IMR-90 (cell line): ENCODE measurements at regions not wholly inside any gene's neighbourhood (a gene's known extent, or its start where the extent isn't known, plus 50 kb on each side); places are given as distances from the start of the nearest gene placed in this dataset.

ENCODE experiments used
- ATAC-seq: fragments of 200-7000 bp; cut with Tn5 transposase; 2 replicates; pipeline ENCODE4 v1.9.1; 2020; ENCODE audit warnings: low read depth, mild to moderate bottlenecking, moderate library complexity
- BruUV-seq: library from RNA; stranded (reverse); fragments of 400-500 nt; replicated peaks from 2 replicates; lab custom pipeline; 2021; lab: Mats Ljungman, UMichigan
- CTCF ChIA-PET: fragments of 300-600 bp; formaldehyde crosslinking; extraction: SDS; loops from one replicate; lab custom pipeline; 2021; ENCODE audit warnings: antibody characterized with exemption; lab: Yijun Ruan, JAX
- POLR2A ChIA-PET: fragments of 300-600 bp; sonication (Branson Sonifier 250); formaldehyde crosslinking; loops from one replicate; lab custom pipeline; 2022; ENCODE audit warnings: antibody characterized with exemption; ENCODE audit not compliant: unreplicated experiment; lab: Charles Lee
- DNase-seq: peaks from one replicate; pipeline ENCODE4 v3.0.0; 2013
- H2AFZ ChIP-seq: replicated peaks from 2 replicates; pipeline ENCODE3; 2013; ENCODE audit warnings: low read length, mild to moderate bottlenecking; ENCODE audit not compliant: poor library complexity
- H2AK5ac ChIP-seq: 2 replicates; pipeline ENCODE4 v1.6.1; 2013; ENCODE audit warnings: low read depth, low read length, inconsistent platforms
- H2AK9ac ChIP-seq: replicated peaks from 2 replicates; pipeline ENCODE3; 2013; ENCODE audit warnings: mild to moderate bottlenecking, low read depth, low read length, moderate library complexity; ENCODE audit not compliant: poor library complexity
- H2BK120ac ChIP-seq: 2 replicates; pipeline ENCODE4 v1.6.1; 2013; ENCODE audit warnings: low read depth, low read length, inconsistent platforms
- H2BK15ac ChIP-seq: 3 replicates; pipeline ENCODE4 v1.6.1; 2013; ENCODE audit warnings: low read depth, low read length, inconsistent platforms
- H2BK20ac ChIP-seq: 2 replicates; pipeline ENCODE4 v1.6.1; 2013; ENCODE audit warnings: low read depth, mild to moderate bottlenecking, inconsistent platforms, low read length, moderate library complexity
- H2BK5ac ChIP-seq: 2 replicates; pipeline ENCODE4 v1.6.1; 2013; ENCODE audit warnings: mild to moderate bottlenecking, low read depth, low read length, inconsistent platforms; ENCODE audit not compliant: poor library complexity, severe bottlenecking
- H3K14ac ChIP-seq: replicated peaks from 2 replicates; pipeline ENCODE4 v1.6.1; 2013; ENCODE audit warnings: low read depth, low read length, inconsistent platforms
- H3K18ac ChIP-seq: 2 replicates; pipeline ENCODE4 v1.6.1; 2013; ENCODE audit warnings: low read depth, low read length, control low read depth
- H3K23ac ChIP-seq: 2 replicates; pipeline ENCODE4 v1.6.1; 2013; ENCODE audit warnings: low read depth, low read length, inconsistent platforms
- H3K27ac ChIP-seq: 2 replicates; pipeline ENCODE4 v1.5.1; 2013; ENCODE audit warnings: mild to moderate bottlenecking, control low read depth, low read length; ENCODE audit not compliant: insufficient read depth
- H3K27me3 ChIP-seq: 2 replicates; pipeline ENCODE4 v1.6.1; 2013; ENCODE audit warnings: low read length; ENCODE audit not compliant: control insufficient read depth, insufficient read depth
- H3K36me3 ChIP-seq: 2 replicates; pipeline ENCODE4 v1.6.1; 2013; ENCODE audit warnings: low read length, mixed read lengths; ENCODE audit not compliant: control insufficient read depth, insufficient read depth
- H3K4ac ChIP-seq: 2 replicates; pipeline ENCODE4 v1.6.1; 2013; ENCODE audit warnings: low read depth, low read length, inconsistent platforms
- H3K4me1 ChIP-seq: 2 replicates; pipeline ENCODE4 v1.6.1; 2013; ENCODE audit warnings: low read length, mixed read lengths; ENCODE audit not compliant: control insufficient read depth, insufficient read depth
- H3K4me2 ChIP-seq: 2 replicates; pipeline ENCODE4 v1.6.1; 2013; ENCODE audit warnings: low read depth, mild to moderate bottlenecking, control low read depth, low read length, moderate library complexity
- H3K4me3 ChIP-seq: 2 replicates; pipeline ENCODE4 v1.5.1; 2013; ENCODE audit warnings: low read depth, mild to moderate bottlenecking, control low read depth, low read length, moderate library complexity; ENCODE audit not compliant: insufficient read depth
- H3K56ac ChIP-seq: 2 replicates; pipeline ENCODE4 v1.6.1; 2013; ENCODE audit warnings: low read length, inconsistent platforms; ENCODE audit not compliant: insufficient read depth; ENCODE audit errors: extremely low read depth
- H3K79me1 ChIP-seq, 2 experiments: 2 replicates each; pipeline ENCODE4 v1.6.1; 2013; ENCODE audit warnings: low read length in 2 of 2, inconsistent platforms in 1 of 2, low read depth in 1 of 2
- H3K9ac ChIP-seq: 2 replicates; pipeline ENCODE4 v1.6.1; 2013; ENCODE audit warnings: low read depth, low read length, control low read depth
- H3K9me1 ChIP-seq: 2 replicates; pipeline ENCODE4 v1.6.1; 2013; ENCODE audit warnings: low read length, inconsistent platforms; ENCODE audit not compliant: insufficient read depth
- H3K9me3 ChIP-seq: 2 replicates; pipeline ENCODE4 v1.6.1; 2013; ENCODE audit warnings: low read length; ENCODE audit not compliant: control insufficient read depth, insufficient read depth
- H4K20me1 ChIP-seq: 2 replicates; pipeline ENCODE4 v1.6.1; 2013; ENCODE audit warnings: low read length, inconsistent platforms; ENCODE audit not compliant: insufficient read depth
- H4K5ac ChIP-seq: 2 replicates; pipeline ENCODE4 v1.6.1; 2013; ENCODE audit warnings: mild to moderate bottlenecking, low read depth, low read length, control low read depth
- H4K8ac ChIP-seq, 2 experiments: 2 replicates each; pipeline ENCODE4 v1.6.1; 2013; ENCODE audit warnings: low read depth in 2 of 2, low read length in 2 of 2, control low read depth in 1 of 2, inconsistent platforms in 1 of 2
- H4K91ac ChIP-seq: 2 replicates; pipeline ENCODE4 v1.6.1; 2013; ENCODE audit warnings: low read depth, low read length, inconsistent platforms; ENCODE audit not compliant: insufficient read depth
- BHLHE40 ChIP-seq: fragments of 150-350 bp; IDR thresholded peaks from 2 replicates; pipeline ENCODE4 v1.6.1; 2016; ENCODE audit warnings: mild to moderate bottlenecking, low read depth, low read length
- CEBPB ChIP-seq: IDR thresholded peaks from 2 replicates; pipeline ENCODE4 v1.6.1; 2012; ENCODE audit warnings: low read depth, low read length, improper control_type of control experiment
- CHD1 ChIP-seq: IDR thresholded peaks from 2 replicates; pipeline ENCODE4 v1.6.1; 2012; ENCODE audit warnings: low read depth, low read length, improper control_type of control experiment
- FOS ChIP-seq: fragments of 150-350 bp; IDR thresholded peaks from 2 replicates; pipeline ENCODE4 v1.6.1; 2016; ENCODE audit warnings: low read depth, low read length
- MAFK ChIP-seq: IDR thresholded peaks from 2 replicates; pipeline ENCODE4 v1.6.1; 2012; ENCODE audit warnings: low read depth, low read length, improper control_type of control experiment
- MAZ ChIP-seq: IDR thresholded peaks from 2 replicates; pipeline ENCODE4 v1.6.1; 2012; ENCODE audit warnings: low read depth, mild to moderate bottlenecking, low read length, improper control_type of control experiment, moderate library complexity, borderline replicate concordance
- MXI1 ChIP-seq: IDR thresholded peaks from 2 replicates; pipeline ENCODE4 v1.6.1; 2012; ENCODE audit warnings: low read depth, mild to moderate bottlenecking, low read length, moderate library complexity, borderline replicate concordance
- NFE2L2 ChIP-seq: fragments of 150-350 bp; IDR thresholded peaks from 2 replicates; pipeline ENCODE4 v1.6.1; 2016; ENCODE audit warnings: low read depth, mild to moderate bottlenecking, low read length
- POLR2A ChIP-seq: IDR thresholded peaks from 2 replicates; pipeline ENCODE4 v1.6.1; 2012; ENCODE audit warnings: mild to moderate bottlenecking, low read depth, low read length
- RAD21 ChIP-seq: IDR thresholded peaks from 2 replicates; pipeline ENCODE4 v1.6.1; 2012; ENCODE audit warnings: low read length, improper control_type of control experiment
- RCOR1 ChIP-seq: IDR thresholded peaks from 2 replicates; pipeline ENCODE4 v1.6.1; 2012; ENCODE audit warnings: mild to moderate bottlenecking, low read length, improper control_type of control experiment; ENCODE audit not compliant: insufficient replicate concordance
- RFX5 ChIP-seq: IDR thresholded peaks from 2 replicates; pipeline ENCODE4 v1.8.0; 2012; ENCODE audit warnings: low read depth, mild to moderate bottlenecking, low read length, moderate library complexity
- SMC3 ChIP-seq: fragments of 150-350 bp; IDR thresholded peaks from 2 replicates; pipeline ENCODE4 v1.6.1; 2016; ENCODE audit warnings: low read depth, mild to moderate bottlenecking, antibody characterized with exemption, low read length, moderate library complexity
- WGBS, 2 experiments: methylation state at CpG; one replicate each; pipeline versions ENCODE4 v1.1.5 to v1.1.7; 2013; ENCODE audit warnings: missing lambda C conversion rate in 2 of 2; ENCODE audit not compliant: insufficient read length in 1 of 2; ENCODE audit errors: extremely low coverage in 2 of 2; 5-methylcytosine and 5-hydroxymethylcytosine counted together
- dilution Hi-C: fragments of 300-500 bp; cut with HindIII; formaldehyde crosslinking; loops from one replicate; pipeline ENCODE4 v1.14.3; 2018; ENCODE audit warnings: low sequenced_read_pairs; ENCODE audit not compliant: unreplicated experiment
- in situ Hi-C: fragments of 300-500 bp; cut with MboI; formaldehyde crosslinking; loops from 3 replicates; pipeline ENCODE4 v1.14.3; 2019; ENCODE audit warnings: low sequenced_read_pairs, inconsistent platforms, mixed read lengths
- intact Hi-C: fragments of 100-400 bp; cut with micrococcal nuclease; formaldehyde crosslinking; loops from 2 replicates; pipeline ENCODE4 v1.10.0; 2022
- TF ChIP-seq, protein P1 (sequence below): fragments of 150-350 bp; IDR thresholded peaks from 2 replicates; pipeline ENCODE4 v1.6.1; 2016; ENCODE audit warnings: low read depth, mild to moderate bottlenecking, low read length, moderate library complexity, borderline replicate concordance
- TF ChIP-seq, protein P2 (sequence below): fragments of 150-350 bp; IDR thresholded peaks from 2 replicates; pipeline ENCODE4 v1.6.1; 2017; ENCODE audit warnings: mild to moderate bottlenecking, antibody characterized with exemption, low read length, low read depth
- TF ChIP-seq, protein P3 (sequence below): conservative IDR thresholded peaks from 2 replicates; pipeline ENCODE4 v1.5.1; 2012; ENCODE audit warnings: mild to moderate bottlenecking, low read depth, low read length, improper control_type of control experiment

DNA sequence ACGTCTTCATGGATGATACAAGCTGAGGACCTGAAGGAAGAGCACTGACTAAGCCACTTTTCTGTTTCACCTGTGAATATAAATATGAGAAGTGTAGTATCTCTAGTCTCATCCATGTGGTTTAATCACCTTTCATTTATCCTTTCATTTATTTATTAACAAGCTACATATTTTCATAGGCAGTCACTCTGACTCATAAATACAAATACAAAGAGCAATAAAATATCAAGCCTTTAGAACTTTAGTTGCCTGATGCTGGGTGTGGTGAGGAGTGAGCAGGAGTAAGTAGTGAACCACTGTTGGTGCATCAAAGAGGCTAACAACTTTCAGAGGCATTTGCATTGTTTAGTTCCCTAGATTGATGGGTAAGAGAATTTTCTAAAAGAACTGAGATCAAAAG, 269.0 kb upstream of the C1orf87 start:
- dilution Hi-C loops (no loop called here), in situ Hi-C loops (no loop called here), intact Hi-C loops (no loop called here)
- no peak overlapping the region for H3K4me2 ChIP-seq
- no peaks in the 10 kb centered on the region for H3K4me1 ChIP-seq
- no peak overlapping the region for H4K5ac ChIP-seq
- no peak for ATAC-seq
- no peak for TF ChIP-seq CHD1
- no peak for TF ChIP-seq SMC3
- TF ChIP-seq POLR2A, result no peak
- TF ChIP-seq FOS, result no peak
- TF ChIP-seq, protein P1, sequence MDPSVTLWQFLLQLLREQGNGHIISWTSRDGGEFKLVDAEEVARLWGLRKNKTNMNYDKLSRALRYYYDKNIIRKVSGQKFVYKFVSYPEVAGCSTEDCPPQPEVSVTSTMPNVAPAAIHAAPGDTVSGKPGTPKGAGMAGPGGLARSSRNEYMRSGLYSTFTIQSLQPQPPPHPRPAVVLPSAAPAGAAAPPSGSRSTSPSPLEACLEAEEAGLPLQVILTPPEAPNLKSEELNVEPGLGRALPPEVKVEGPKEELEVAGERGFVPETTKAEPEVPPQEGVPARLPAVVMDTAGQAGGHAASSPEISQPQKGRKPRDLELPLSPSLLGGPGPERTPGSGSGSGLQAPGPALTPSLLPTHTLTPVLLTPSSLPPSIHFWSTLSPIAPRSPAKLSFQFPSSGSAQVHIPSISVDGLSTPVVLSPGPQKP, result no peak
- TF ChIP-seq MAZ, result no peak
- TF ChIP-seq, protein P2, sequence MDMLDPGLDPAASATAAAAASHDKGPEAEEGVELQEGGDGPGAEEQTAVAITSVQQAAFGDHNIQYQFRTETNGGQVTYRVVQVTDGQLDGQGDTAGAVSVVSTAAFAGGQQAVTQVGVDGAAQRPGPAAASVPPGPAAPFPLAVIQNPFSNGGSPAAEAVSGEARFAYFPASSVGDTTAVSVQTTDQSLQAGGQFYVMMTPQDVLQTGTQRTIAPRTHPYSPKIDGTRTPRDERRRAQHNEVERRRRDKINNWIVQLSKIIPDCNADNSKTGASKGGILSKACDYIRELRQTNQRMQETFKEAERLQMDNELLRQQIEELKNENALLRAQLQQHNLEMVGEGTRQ, result no peak
- no peak for TF ChIP-seq RFX5
- TF ChIP-seq MXI1, result no peak
- TF ChIP-seq BHLHE40, result no peak
- TF ChIP-seq RCOR1, result no peak
- TF ChIP-seq, protein P3, sequence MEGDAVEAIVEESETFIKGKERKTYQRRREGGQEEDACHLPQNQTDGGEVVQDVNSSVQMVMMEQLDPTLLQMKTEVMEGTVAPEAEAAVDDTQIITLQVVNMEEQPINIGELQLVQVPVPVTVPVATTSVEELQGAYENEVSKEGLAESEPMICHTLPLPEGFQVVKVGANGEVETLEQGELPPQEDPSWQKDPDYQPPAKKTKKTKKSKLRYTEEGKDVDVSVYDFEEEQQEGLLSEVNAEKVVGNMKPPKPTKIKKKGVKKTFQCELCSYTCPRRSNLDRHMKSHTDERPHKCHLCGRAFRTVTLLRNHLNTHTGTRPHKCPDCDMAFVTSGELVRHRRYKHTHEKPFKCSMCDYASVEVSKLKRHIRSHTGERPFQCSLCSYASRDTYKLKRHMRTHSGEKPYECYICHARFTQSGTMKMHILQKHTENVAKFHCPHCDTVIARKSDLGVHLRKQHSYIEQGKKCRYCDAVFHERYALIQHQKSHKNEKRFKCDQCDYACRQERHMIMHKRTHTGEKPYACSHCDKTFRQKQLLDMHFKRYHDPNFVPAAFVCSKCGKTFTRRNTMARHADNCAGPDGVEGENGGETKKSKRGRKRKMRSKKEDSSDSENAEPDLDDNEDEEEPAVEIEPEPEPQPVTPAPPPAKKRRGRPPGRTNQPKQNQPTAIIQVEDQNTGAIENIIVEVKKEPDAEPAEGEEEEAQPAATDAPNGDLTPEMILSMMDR, result no peak
- TF ChIP-seq CEBPB, result no peak
- TF ChIP-seq MAFK, result no peak
- no peak for TF ChIP-seq RAD21
- TF ChIP-seq NFE2L2, result no peak
- no peaks in the 10 kb centered on the region for H3K27me3 ChIP-seq
- CTCF ChIA-PET, result no interaction called here
- DNase-seq, result no peak
- no peak overlapping the region for H2BK5ac ChIP-seq
- no TSS peak for BruUV-seq
- POLR2A ChIA-PET, result no interaction called here
- no peak overlapping the region for H3K4ac ChIP-seq
- H3K56ac ChIP-seq, result no peak overlapping the region
- no peak overlapping the region for H3K14ac ChIP-seq
- H3K9me3 ChIP-seq, result no peaks in the 10 kb centered on the region; the same call in 1 of the 2 replicates
- WGBS, 2 experiments, result no CpG with 5 or more reads among the region's 1 CpG
- H2BK120ac ChIP-seq, result no peak overlapping the region
- no peaks in the 10 kb centered on the region for H4K20me1 ChIP-seq
- no peak overlapping the region for H3K18ac ChIP-seq
- no peak overlapping the region for H3K27ac ChIP-seq
- H2BK20ac ChIP-seq, result no peak overlapping the region
- H2AK9ac ChIP-seq, result no peak overlapping the region
- H4K8ac ChIP-seq, result no peak overlapping the region
- H2AFZ ChIP-seq, result no peak overlapping the region
- no peak overlapping the region for H3K23ac ChIP-seq
- H3K79me1 ChIP-seq, result no peaks in the 10 kb centered on the region
- no peak overlapping the region for H2BK15ac ChIP-seq
- H3K9me1 ChIP-seq, result no peaks in the 10 kb centered on the region
- H2AK5ac ChIP-seq, result no peak overlapping the region
- no peak overlapping the region for H3K9ac ChIP-seq
- no peak overlapping the region for H4K91ac ChIP-seq
- no peaks in the 10 kb centered on the region for H3K36me3 ChIP-seq
- no peak overlapping the region for H3K4me3 ChIP-seq
